DND-41 (cell line): ENCODE measurements at regions not wholly inside any gene's neighbourhood (a gene's known extent, or its start where the extent isn't known, plus 50 kb on each side); places are given as distances from the start of the nearest gene placed in this dataset.

Experiments
- CTCF ChIP-seq: IDR thresholded peaks from 2 replicates; pipeline ENCODE4 v1.5.1; 2012; ENCODE audit warnings: borderline replicate concordance, low read length, moderate library complexity, mild to moderate bottlenecking; ENCODE audit not compliant: poor library complexity, severe bottlenecking; ENCODE audit errors: extremely low read depth
- EZH2 ChIP-seq: IDR thresholded peaks from 3 replicates; pipeline ENCODE4 v1.6.1; 2012; ENCODE audit warnings: borderline replicate concordance, low read depth, mild to moderate bottlenecking, moderate library complexity, low read length, inconsistent platforms; ENCODE audit not compliant: severe bottlenecking

- TF ChIP-seq CTCF (no peak), EZH2 (no peak)
These were observed 302.1 kb downstream of the RPAP3 start for GRCh38 chr12:47403681-47404080.
